GM12878 (cell line): ENCODE measurements at regions not wholly inside any gene's neighbourhood (a gene's known extent, or its start where the extent isn't known, plus 50 kb on each side); places are given as distances from the start of the nearest gene placed in this dataset.

Experiments
- ATAC-seq: fragments of 200-7000 bp; cut with Tn5 transposase; 3 replicates; pipeline ENCODE4 v1.9.1; 2020; ENCODE audit warnings: mild to moderate bottlenecking, moderate library complexity
- BruUV-seq: library from RNA; stranded (reverse); fragments of 400-500 nt; replicated peaks from 2 replicates; lab custom pipeline; 2021; lab: Mats Ljungman, UMichigan
- CTCF ChIA-PET: fragments of 300-600 bp; sonication (Branson Sonifier 250); formaldehyde crosslinking; extraction: SDS; loops from one replicate; lab custom pipeline; 2021; ENCODE audit warnings: inconsistent platforms; lab: Yijun Ruan, JAX
- POLR2A ChIA-PET: fragments of 350-600 bp; formaldehyde crosslinking; extraction: SDS; loops from one replicate; lab custom pipeline; 2021; ENCODE audit warnings: inconsistent platforms; lab: Charles Lee
- RAD21 ChIA-PET: fragments of 300-600 bp; sonication (Branson Sonifier 250); formaldehyde crosslinking; loops from one replicate; lab custom pipeline; 2023; ENCODE audit warnings: antibody characterized with exemption; ENCODE audit not compliant: unreplicated experiment; lab: Charles Lee
- SMC1A ChIA-PET: fragments of 300-600 bp; sonication (Branson Sonifier 250); formaldehyde crosslinking; loops from one replicate; lab custom pipeline; 2023; ENCODE audit not compliant: unreplicated experiment, uncharacterized antibody; lab: Charles Lee
- DNase-seq: peaks from one replicate; pipeline ENCODE4 v3.0.0-alpha.2; 2011; ENCODE audit warnings: low read depth, low spot score
- FAIRE-seq: peaks from 3 replicates; lab custom pipeline; 2011; peaks lifted over from hg19 to GRCh38; lab: Jason Lieb, UNC
- H2AFZ ChIP-seq: 2 replicates; pipeline ENCODE4 v1.6.0; 2011; ENCODE audit warnings: low read depth, low read length, control low read depth; ENCODE audit not compliant: control insufficient read depth
- H3K27ac ChIP-seq: 2 replicates; pipeline ENCODE4 v1.5.1; 2011; ENCODE audit warnings: control low read depth; ENCODE audit not compliant: control insufficient read depth, insufficient read depth
- H3K27me3 ChIP-seq, 2 experiments: replicated peaks in 1 of 2; 2 replicates each; pipeline versions ENCODE4 v1.6.0 to v1.6.1; 2011; ENCODE audit warnings: low read length in 1 of 2; ENCODE audit not compliant: control insufficient read depth in 2 of 2, insufficient read depth in 2 of 2
- H3K36me3 ChIP-seq, 2 experiments: 2 replicates each; pipeline ENCODE4 v1.5.1; 2011; ENCODE audit warnings: low read length in 1 of 2; ENCODE audit not compliant: control insufficient read depth in 2 of 2, insufficient read depth in 2 of 2
- H3K4me1 ChIP-seq: 2 replicates; pipeline ENCODE4 v1.6.1; 2011; ENCODE audit warnings: mild to moderate bottlenecking, low read length, moderate library complexity, mixed read lengths; ENCODE audit not compliant: control insufficient read depth, insufficient read depth
- H3K4me2 ChIP-seq: 2 replicates; pipeline ENCODE4 v1.6.0; 2011; ENCODE audit warnings: control low read depth; ENCODE audit not compliant: control insufficient read depth, insufficient read depth
- H3K4me3 ChIP-seq: fragments of 200-600 bp; sonication (generic); 2 replicates; pipeline ENCODE4 v1.5.1; 2016
- H3K79me2 ChIP-seq: 2 replicates; pipeline ENCODE4 v1.6.0; 2011; ENCODE audit warnings: low read length; ENCODE audit not compliant: control insufficient read depth, insufficient read depth
- H3K9ac ChIP-seq: 2 replicates; pipeline ENCODE4 v1.8.0; 2011; ENCODE audit warnings: low read length, control low read depth, mixed read lengths; ENCODE audit not compliant: control insufficient read depth, insufficient read depth
- H3K9me3 ChIP-seq: replicated peaks from 3 replicates; pipeline ENCODE4 v1.5.1; 2011; ENCODE audit warnings: mild to moderate bottlenecking, low read length; ENCODE audit not compliant: control insufficient read depth, insufficient read depth
- H4K20me1 ChIP-seq: 2 replicates; pipeline ENCODE4 v1.6.0; 2011; ENCODE audit not compliant: control insufficient read depth, insufficient read depth
- CBX3 ChIP-seq: fragments of 200-600 bp; sonication (generic); IDR thresholded peaks from 2 replicates; pipeline ENCODE4 v1.6.1; 2016; ENCODE audit warnings: low read depth, borderline replicate concordance
- ESRRA ChIP-seq: IDR thresholded peaks from 2 replicates; pipeline ENCODE4 v1.6.1; 2012; ENCODE audit warnings: mild to moderate bottlenecking, low read length, improper control_type of control experiment
- JUND ChIP-seq: IDR thresholded peaks from 2 replicates; pipeline ENCODE4 v1.6.1; 2012; ENCODE audit warnings: low read depth, mild to moderate bottlenecking, low read length, improper control_type of control experiment, moderate library complexity
- KDM1A ChIP-seq: fragments of 200-600 bp; sonication (generic); IDR thresholded peaks from 2 replicates; pipeline ENCODE4 v1.6.1; 2016; ENCODE audit warnings: borderline replicate concordance
- RAD51 ChIP-seq: fragments of 450-650 bp; IDR thresholded peaks from 2 replicates; pipeline ENCODE4 v1.6.1; 2016; ENCODE audit warnings: moderate library complexity, mild to moderate bottlenecking, inconsistent platforms
- RELA ChIP-seq: fragments of 450-650 bp; IDR thresholded peaks from 2 replicates; pipeline ENCODE4 v1.8.0; 2014; ENCODE audit warnings: borderline replicate concordance; ENCODE audit not compliant: partially characterized antibody
- TCF7 ChIP-seq: IDR thresholded peaks from 2 replicates; pipeline ENCODE4 v1.6.1; 2014; ENCODE audit warnings: antibody characterized with exemption, borderline replicate concordance
- YY1 ChIP-seq: IDR thresholded peaks from 2 replicates; pipeline ENCODE4 v1.6.1; 2011; ENCODE audit warnings: low read depth, mild to moderate bottlenecking, low read length
- WGBS: methylation state at CpG from one replicate; pipeline ENCODE4 v1.1.6; 2016; ENCODE audit warnings: low lambda C conversion rate; ENCODE audit not compliant: insufficient replicate concordance, insufficient coverage; ENCODE audit errors: missing lambda C conversion rate; 5-methylcytosine and 5-hydroxymethylcytosine counted together
- in situ Hi-C: fragments of 300-500 bp; cut with MboI; formaldehyde crosslinking; loops from 9 replicates; pipeline ENCODE4 v1.14.3; 2018; ENCODE audit warnings: mixed read lengths
- intact Hi-C: fragments of 100-400 bp; cut with micrococcal nuclease; formaldehyde crosslinking; loops from one replicate; pipeline ENCODE4 v1.14.2; 2022; ENCODE audit not compliant: unreplicated experiment
- TF ChIP-seq, protein P1 (sequence below), 3 experiments: IDR thresholded peaks in 2 of 3; conservative IDR thresholded peaks in 1 of 3; 2 replicates each; pipeline ENCODE4 v1.5.1; 2011; ENCODE audit warnings: low read depth in 3 of 3, low read length in 3 of 3, mild to moderate bottlenecking in 3 of 3, control low read depth in 2 of 3, moderate library complexity in 2 of 3, inconsistent platforms in 1 of 3, mixed read lengths in 1 of 3; ENCODE audit not compliant: control insufficient read depth in 2 of 3, insufficient read depth in 1 of 3; ENCODE audit errors: extremely low read depth in 1 of 3

DNA sequence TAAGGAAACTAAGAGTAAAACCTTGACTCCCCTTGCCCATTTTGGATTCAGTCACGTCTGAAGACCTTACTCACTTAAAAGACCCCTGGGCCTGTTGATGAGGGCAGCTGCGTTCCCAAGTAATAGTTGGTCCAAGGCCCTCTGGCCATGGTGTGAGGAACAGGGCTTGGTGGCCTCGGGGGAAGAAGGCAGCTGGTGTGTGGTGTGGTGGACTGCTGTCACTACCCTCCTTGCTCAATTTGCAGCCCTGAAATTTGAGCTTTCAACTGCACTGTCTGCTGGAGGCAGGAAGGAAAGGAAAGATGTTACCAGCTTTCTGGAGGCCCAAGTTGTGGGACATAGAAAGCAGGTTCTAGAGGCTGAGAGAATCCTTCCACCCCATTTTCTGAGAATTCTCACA lies 128.2 kb downstream of the SLC38A6 start:
- no TSS peak for BruUV-seq
- no peaks in the 10 kb centered on the region for H3K79me2 ChIP-seq
- H3K9me3 ChIP-seq = peaks cover 2% of the 10 kb centered on the region; the same call in 2 of the 3 replicates
- H4K20me1 ChIP-seq = no peaks in the 10 kb centered on the region
- H3K27me3 ChIP-seq = no peaks in the 10 kb centered on the region
- no peaks in the 10 kb centered on the region for H3K36me3 ChIP-seq
- ATAC-seq = no peak
- CTCF ChIA-PET = interaction anchor here (1.6 kb wide), 1 partner anchor 18 kb away, joined by 3 read pairs; no protein-coding TSS in a partner anchor
- in situ Hi-C loops (no loop called here), intact Hi-C loops (no loop called here)
- SMC1A ChIA-PET = no interaction called here
- no peak for TF ChIP-seq YY1
- TF ChIP-seq KDM1A = no peak
- no peak for TF ChIP-seq RELA
- no peak for TF ChIP-seq TCF7
- TF ChIP-seq ESRRA = no peak
- TF ChIP-seq CBX3 = no peak
- TF ChIP-seq, protein P1, sequence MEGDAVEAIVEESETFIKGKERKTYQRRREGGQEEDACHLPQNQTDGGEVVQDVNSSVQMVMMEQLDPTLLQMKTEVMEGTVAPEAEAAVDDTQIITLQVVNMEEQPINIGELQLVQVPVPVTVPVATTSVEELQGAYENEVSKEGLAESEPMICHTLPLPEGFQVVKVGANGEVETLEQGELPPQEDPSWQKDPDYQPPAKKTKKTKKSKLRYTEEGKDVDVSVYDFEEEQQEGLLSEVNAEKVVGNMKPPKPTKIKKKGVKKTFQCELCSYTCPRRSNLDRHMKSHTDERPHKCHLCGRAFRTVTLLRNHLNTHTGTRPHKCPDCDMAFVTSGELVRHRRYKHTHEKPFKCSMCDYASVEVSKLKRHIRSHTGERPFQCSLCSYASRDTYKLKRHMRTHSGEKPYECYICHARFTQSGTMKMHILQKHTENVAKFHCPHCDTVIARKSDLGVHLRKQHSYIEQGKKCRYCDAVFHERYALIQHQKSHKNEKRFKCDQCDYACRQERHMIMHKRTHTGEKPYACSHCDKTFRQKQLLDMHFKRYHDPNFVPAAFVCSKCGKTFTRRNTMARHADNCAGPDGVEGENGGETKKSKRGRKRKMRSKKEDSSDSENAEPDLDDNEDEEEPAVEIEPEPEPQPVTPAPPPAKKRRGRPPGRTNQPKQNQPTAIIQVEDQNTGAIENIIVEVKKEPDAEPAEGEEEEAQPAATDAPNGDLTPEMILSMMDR (IDR thresholded peaks at IDR 0.05 in 2 of 3, conservative IDR thresholded peaks at IDR 0.05 in 1 of 3; ENCODE audit: control insufficient read depth in 2 of 3, extremely low read depth in 1 of 3, insufficient read depth in 1 of 3, low read depth in 3 of 3, low read length in 3 of 3) = no peak
- TF ChIP-seq JUND = no peak
- TF ChIP-seq RAD51 = no peak
- peaks cover under 1% of the 10 kb centered on the region; the same call in 1 of the 2 replicates for H3K4me1 ChIP-seq
- H3K9ac ChIP-seq = no peak overlapping the region
- POLR2A ChIA-PET = no interaction called here
- 21% methylated on average over 3 of the region's 3 CpGs for WGBS
- no peak overlapping the region for H2AFZ ChIP-seq
- no peak overlapping the region for H3K4me3 ChIP-seq
- no peak overlapping the region for H3K27ac ChIP-seq
- no peak for FAIRE-seq
- RAD21 ChIA-PET = no interaction called here
- no peak for DNase-seq
- H3K4me2 ChIP-seq = no peak overlapping the region
